H1 (cell line): ENCODE measurements at regions not wholly inside any gene's neighbourhood (a gene's known extent, or its start where the extent isn't known, plus 50 kb on each side); places are given as distances from the start of the nearest gene placed in this dataset.

Source experiments
- HDAC2 ChIP-seq, 2 experiments: fragments of 300-600 bp in 1 of 2; sonication (generic) in 1 of 2; IDR thresholded peaks; 2 replicates each; pipeline ENCODE4 v1.6.1; 2011 to 2012; ENCODE audit warnings: low read depth in 2 of 2, low read length in 2 of 2, mild to moderate bottlenecking in 2 of 2, moderate library complexity in 2 of 2, borderline replicate concordance in 1 of 2, inconsistent platforms in 1 of 2
- TF ChIP-seq, protein P1 (sequence below): IDR thresholded peaks from 2 replicates; pipeline ENCODE4 v1.6.1; 2012; ENCODE audit warnings: low read length, inconsistent platforms

DNA sequence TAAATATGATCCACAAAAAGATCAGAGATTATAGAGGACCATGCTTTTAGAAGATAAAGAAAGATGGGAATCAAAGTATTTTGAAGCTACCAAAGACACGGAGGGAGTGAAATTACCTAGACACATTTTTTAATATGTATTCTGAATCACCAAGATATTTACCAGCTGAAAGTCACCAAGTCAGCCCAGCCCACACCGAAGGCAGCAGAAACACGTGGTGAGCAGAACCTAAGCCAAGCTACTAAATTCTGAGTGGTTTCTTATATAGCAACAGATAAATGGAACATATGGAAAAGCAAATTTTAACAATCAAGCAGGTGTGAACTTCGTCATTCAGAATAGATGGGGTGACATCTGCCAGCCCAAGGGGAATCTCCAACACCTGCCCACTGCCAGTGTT is 134.7 kb upstream of the AKR1E2 start (continued):
- TF ChIP-seq HDAC2 (IDR thresholded peaks at IDR 0.05; ENCODE audit: borderline replicate concordance in 1 of 2, low read depth in 2 of 2, low read length in 2 of 2), result no peak
- TF ChIP-seq, protein P1, sequence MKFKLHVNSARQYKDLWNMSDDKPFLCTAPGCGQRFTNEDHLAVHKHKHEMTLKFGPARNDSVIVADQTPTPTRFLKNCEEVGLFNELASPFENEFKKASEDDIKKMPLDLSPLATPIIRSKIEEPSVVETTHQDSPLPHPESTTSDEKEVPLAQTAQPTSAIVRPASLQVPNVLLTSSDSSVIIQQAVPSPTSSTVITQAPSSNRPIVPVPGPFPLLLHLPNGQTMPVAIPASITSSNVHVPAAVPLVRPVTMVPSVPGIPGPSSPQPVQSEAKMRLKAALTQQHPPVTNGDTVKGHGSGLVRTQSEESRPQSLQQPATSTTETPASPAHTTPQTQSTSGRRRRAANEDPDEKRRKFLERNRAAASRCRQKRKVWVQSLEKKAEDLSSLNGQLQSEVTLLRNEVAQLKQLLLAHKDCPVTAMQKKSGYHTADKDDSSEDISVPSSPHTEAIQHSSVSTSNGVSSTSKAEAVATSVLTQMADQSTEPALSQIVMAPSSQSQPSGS, result no peak
